GM04503 (cell line): ENCODE measurements at regions not wholly inside any gene's neighbourhood (a gene's known extent, or its start where the extent isn't known, plus 50 kb on each side); places are given as distances from the start of the nearest gene placed in this dataset.

Source experiments
- DNase-seq: peaks from one replicate; pipeline ENCODE4 v3.0.0-alpha.2; 2012; ENCODE audit warnings: low read depth

GRCh38 chr10:60466267-60467201 is 76.9 kb upstream of the ANK3 start:
- DNase-seq: no peak

- DNase-seq: no peak
Observed at GRCh38 chr10:60465801-60466200, 76.1 kb upstream of the ANK3 start.

DNA sequence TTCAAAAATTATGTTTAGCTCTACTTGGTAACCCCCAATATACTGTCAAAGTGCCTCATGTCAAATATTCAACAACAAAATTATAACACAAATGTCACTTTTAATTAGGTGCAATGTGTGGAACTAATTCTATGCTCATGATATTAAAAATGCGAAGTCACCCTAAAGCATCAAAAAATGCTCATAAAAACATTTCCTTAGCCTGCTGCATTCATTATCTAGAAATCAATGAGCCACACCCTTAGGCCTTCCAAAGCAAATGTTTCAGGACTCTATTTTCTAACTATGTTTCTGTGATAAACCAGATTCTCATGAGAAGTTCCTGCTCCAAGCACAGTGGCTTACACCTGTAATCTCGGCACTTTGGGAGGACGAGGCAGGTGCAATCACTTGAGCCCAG is 75.0 kb upstream of the ANK3 start:
- DNase-seq: no peak

DNA sequence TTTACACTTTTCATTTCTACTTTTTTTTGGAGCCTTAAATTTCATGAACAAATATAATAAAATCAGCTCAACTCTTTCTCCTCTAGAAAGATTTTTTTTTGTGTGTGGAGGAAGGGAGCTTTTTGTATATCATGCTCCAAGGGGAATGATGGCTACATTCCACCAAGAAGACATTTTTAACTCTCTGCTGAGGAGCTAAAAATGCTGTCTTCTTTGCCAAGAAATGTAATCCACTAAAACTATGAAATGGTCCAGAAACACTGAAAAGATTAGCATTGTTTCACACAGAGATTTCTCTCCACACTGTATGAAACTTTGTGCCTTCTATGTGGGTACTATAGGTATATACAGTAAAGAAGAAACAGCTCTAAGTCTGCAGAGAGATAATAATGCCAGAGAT is 74.1 kb upstream of the ANK3 start:
- DNase-seq: no peak

GRCh38 chr10:60461688-60462087 is 72.0 kb upstream of the ANK3 start:
- DNase-seq: no peak

DNA sequence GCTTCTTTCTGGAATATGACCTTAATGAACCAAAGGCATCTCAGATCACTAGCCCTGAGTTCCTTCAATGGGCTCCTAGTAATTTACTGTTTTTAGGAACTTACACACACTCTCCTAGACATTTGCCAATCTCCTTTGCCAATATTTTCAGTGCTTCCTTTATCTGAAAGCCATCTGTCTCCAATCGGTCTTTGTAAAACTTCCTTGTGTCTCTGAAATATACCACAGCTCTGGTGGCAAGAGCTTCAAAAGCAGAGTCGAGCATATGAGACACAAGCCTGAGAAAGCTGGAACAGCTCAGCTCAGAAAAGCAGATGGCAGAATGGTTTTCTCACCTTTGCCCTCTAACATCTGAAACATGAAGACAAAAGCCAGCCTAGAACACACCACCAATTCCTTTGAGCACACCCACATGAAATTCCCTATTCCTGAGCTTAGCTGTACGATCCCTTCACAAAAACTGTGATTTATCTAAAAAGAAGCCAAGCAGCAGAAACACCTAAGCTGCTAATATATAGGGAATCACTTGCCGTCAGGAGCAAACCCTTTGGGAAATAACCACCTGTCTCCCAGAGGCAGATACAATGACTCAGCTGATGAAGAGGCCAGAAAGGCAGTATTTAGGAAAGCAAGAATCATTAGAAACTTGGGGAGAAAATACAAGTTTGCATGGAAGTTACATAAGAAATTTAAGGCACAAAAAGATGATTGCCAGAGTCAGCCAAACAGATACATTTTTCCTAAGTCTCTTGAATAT is 70.2 kb upstream of the ANK3 start:
- DNase-seq: no peak

DNA sequence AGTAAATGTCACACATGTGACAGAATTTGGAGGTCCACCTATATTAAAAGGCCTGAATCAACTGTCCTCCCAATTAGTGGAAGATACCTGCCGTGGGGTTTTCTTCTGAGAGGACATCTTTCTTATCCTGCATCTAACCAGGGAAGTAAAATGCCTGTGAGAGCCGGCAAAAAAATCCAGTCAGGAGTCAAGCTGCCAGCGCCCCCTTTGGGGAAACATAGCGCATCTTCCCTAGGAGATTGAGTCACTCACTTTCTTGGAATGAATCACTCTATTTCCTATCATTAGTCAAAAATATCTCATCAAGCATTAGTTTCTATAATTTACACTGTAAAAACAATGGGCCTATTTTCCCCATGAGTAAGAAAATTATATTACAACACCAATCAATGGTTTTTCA is 66.4 kb upstream of the ANK3 start:
- no peak for DNase-seq

DNA sequence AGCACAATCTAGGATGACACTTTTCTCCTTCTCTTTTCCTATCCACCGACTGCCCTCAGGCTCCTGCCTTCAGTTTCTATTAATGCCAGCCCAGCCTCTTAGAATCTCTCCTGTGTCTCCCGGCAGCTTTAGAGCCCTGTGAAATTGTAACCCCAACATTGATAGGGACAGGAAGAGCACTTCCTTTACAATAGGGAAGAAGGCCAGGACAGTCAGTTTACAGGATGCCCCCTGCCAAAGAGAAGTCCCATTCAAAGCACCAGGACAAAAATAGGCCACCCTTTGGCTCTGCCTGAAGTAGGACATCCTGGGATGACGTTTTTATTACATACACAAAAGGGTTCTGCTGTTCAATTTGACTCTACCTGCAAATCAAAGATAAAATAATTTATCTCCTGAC is 64.7 kb upstream of the ANK3 start:
- no peak for DNase-seq

- DNase-seq: no peak
Observed at GRCh38 chr10:60453036-60453435, 63.4 kb upstream of the ANK3 start.

GRCh38 chr10:60450291-60450690 is 60.6 kb upstream of the ANK3 start:
- DNase-seq: no peak

GRCh38 chr10:60448246-60448645 is 58.6 kb upstream of the ANK3 start:
- no peak for DNase-seq

DNA sequence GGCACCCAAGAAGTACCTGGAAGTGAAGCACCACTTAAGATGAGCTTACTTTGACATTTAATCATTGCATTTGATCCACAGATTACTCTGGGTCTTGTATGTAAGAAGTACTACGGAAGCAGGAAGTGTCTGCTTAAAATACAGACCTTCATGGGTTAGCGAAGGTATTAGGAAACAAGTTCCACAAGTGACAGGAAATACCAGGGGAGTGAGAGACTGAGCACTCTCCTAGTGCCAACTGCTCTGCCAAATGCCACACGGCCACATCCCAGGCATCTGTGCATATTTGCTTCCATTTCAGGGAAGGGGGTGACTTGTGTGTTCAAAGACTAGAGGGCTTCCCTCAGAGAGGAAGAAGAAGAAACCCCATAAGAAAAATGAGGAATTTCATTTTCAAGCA is 57.2 kb upstream of the ANK3 start:
- no peak for DNase-seq

GRCh38 chr10:60446070-60446833 is 56.6 kb upstream of the ANK3 start:
- DNase-seq: no peak

- no peak for DNase-seq
Observed at GRCh38 chr10:60444494-60445064, 54.9 kb upstream of the ANK3 start.

DNA sequence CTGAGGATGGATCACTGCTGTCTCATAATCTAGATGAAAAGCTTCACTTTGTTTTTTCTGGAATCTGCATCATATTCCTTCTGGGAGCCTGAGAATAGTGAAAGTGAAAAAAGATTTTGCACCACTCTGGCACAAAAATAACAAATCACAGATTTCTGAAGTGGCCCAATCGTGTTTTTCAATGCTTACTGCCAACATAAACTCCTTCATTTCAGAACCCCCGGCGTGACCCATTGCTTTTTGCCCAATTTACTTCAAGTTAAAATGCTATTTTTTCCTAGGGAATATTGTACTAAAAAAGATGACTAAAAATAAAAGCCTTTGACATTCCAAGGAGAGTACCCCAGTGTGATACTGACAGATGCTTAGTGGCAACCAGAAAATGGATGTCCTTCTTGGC is 53.7 kb upstream of the ANK3 start:
- no peak for DNase-seq

- no peak for DNase-seq
Observed at GRCh38 chr10:60441515-60441914, 51.8 kb upstream of the ANK3 start.

DNA sequence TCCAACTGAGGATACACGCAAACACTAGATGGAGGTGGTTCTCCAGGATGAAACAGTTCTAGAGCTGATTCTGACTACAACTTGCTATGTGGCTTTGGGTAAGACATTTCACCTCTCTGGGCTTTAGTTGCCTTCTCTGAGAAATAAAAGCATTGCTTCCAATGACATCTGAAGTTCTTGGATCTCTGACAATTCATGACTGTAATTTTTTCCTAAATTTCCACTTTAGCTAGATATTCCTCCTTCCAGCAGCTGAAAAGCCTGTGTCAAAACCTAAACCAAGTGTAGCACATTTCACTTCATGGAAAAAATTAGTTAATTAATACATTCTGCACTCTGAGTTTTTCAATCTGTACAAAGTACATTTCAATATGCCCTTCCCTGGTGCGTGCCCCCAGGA is 50.0 kb upstream of the ANK3 start:
- DNase-seq: no peak
